K562 (cell line): ENCODE measurements at regions not wholly inside any gene's neighbourhood (a gene's known extent, or its start where the extent isn't known, plus 50 kb on each side); places are given as distances from the start of the nearest gene placed in this dataset.

Experiments
- ATAC-seq: fragments of 200-7000 bp; cut with Tn5 transposase; 3 replicates; pipeline ENCODE4 v1.9.1; 2020; ENCODE audit warnings: moderate library complexity
- BruUV-seq: library from RNA; stranded (reverse); fragments of 400-500 nt; replicated peaks from 2 replicates; lab custom pipeline; 2021; lab: Mats Ljungman, UMichigan
- CTCF ChIA-PET: fragments of 300-600 bp; formaldehyde crosslinking; extraction: SDS; loops from one replicate; lab custom pipeline; 2021; ENCODE audit warnings: low intra/inter-chr PET ratio; lab: Yijun Ruan, JAX
- POLR2A ChIA-PET: fragments of 300-600, 350-650 bp; sonication (Branson Sonifier 250); formaldehyde crosslinking; extraction: SDS; loops from one replicate; lab custom pipeline; 2021; ENCODE audit warnings: antibody characterized with exemption, inconsistent platforms; lab: Yijun Ruan, JAX
- DNase-seq, 4 experiments: peaks; one replicate each; pipeline versions ENCODE4 v3.0.0 to v3.0.0-alpha.2; 2011 to 2018; ENCODE audit warnings: low spot score in 3 of 4, mixed read lengths in 3 of 4; ENCODE audit errors: extremely low read depth in 1 of 4
- FAIRE-seq: peaks from 2 replicates; lab custom pipeline; 2011; peaks lifted over from hg19 to GRCh38; lab: Jason Lieb, UNC
- H2AFZ ChIP-seq: 2 replicates; pipeline ENCODE4 v1.6.0; 2011; ENCODE audit warnings: low read depth, low read length, control low read depth, inconsistent platforms
- H3K27ac ChIP-seq: fragments of 200-600 bp; 3 replicates; pipeline ENCODE4 v1.8.0; 2011; ENCODE audit warnings: low read depth, mild to moderate bottlenecking, control low read depth, inconsistent platforms, low read length, moderate library complexity, mixed read lengths; ENCODE audit errors: extremely low read depth
- H3K27me3 ChIP-seq, 2 experiments: fragments of 300-600 bp in 1 of 2; 2 replicates in 1 of 2; 3 replicates in 1 of 2; pipeline versions ENCODE4 v1.6.0 to v1.8.0; 2011; ENCODE audit warnings: inconsistent platforms in 2 of 2, low read length in 2 of 2, mild to moderate bottlenecking in 1 of 2, mixed read lengths in 1 of 2, moderate library complexity in 1 of 2; ENCODE audit not compliant: control insufficient read depth in 2 of 2, insufficient read depth in 2 of 2
- H3K36me3 ChIP-seq: fragments of 300-600 bp; 3 replicates; pipeline ENCODE4 v1.8.0; 2011; ENCODE audit warnings: mild to moderate bottlenecking, low read length, inconsistent platforms; ENCODE audit not compliant: control insufficient read depth, insufficient read depth
- H3K4me1 ChIP-seq, 2 experiments: fragments of 200-600 bp in 1 of 2; replicated peaks in 1 of 2; 2 replicates in 1 of 2; 3 replicates in 1 of 2; pipeline versions ENCODE4 v1.5.1 to v1.8.0; 2011; ENCODE audit warnings: inconsistent platforms in 2 of 2, low read length in 2 of 2, mild to moderate bottlenecking in 1 of 2, mixed read lengths in 1 of 2, moderate library complexity in 1 of 2; ENCODE audit not compliant: control insufficient read depth in 2 of 2, insufficient read depth in 2 of 2
- H3K4me2 ChIP-seq: 2 replicates; pipeline ENCODE4 v1.6.1; 2011; ENCODE audit warnings: low read length, control low read depth, inconsistent platforms, mixed read lengths; ENCODE audit not compliant: insufficient read depth
- H3K4me3 ChIP-seq: fragments of 200-600 bp; sonication (generic), shearing (Covaris generic); 2 replicates; pipeline ENCODE4 v1.5.1; 2016; ENCODE audit warnings: control low read depth, inconsistent platforms
- H3K79me2 ChIP-seq: fragments of 200-600 bp; 3 replicates; pipeline ENCODE4 v1.8.0; 2011; ENCODE audit warnings: low read length, inconsistent platforms; ENCODE audit not compliant: control insufficient read depth, insufficient read depth
- H3K9ac ChIP-seq, 2 experiments: 2 replicates each; pipeline versions ENCODE4 v1.6.0 to v1.6.1; 2011; ENCODE audit warnings: low read depth in 2 of 2, low read length in 2 of 2, control low read depth in 1 of 2, inconsistent platforms in 1 of 2, mild to moderate bottlenecking in 1 of 2, mixed read lengths in 1 of 2; ENCODE audit not compliant: insufficient read depth in 1 of 2
- H3K9me1 ChIP-seq: one replicate; pipeline ENCODE4 v1.6.0; 2011; ENCODE audit warnings: inconsistent platforms, mild to moderate bottlenecking, low read length, moderate library complexity; ENCODE audit not compliant: control insufficient read depth, insufficient read depth
- H3K9me3 ChIP-seq: replicated peaks from 2 replicates; pipeline ENCODE4 v1.5.1; 2011; ENCODE audit warnings: low read depth, low read length, inconsistent platforms; ENCODE audit not compliant: control insufficient read depth, insufficient read depth
- H4K20me1 ChIP-seq: replicated peaks from 2 replicates; pipeline ENCODE4 v1.6.1; 2011; ENCODE audit warnings: low read length, inconsistent platforms, mixed read lengths; ENCODE audit not compliant: control insufficient read depth, insufficient read depth
- NCOR1 ChIP-seq: fragments of 450-650 bp; IDR thresholded peaks from 2 replicates; pipeline ENCODE4 v1.6.1; 2016; ENCODE audit warnings: mild to moderate bottlenecking, moderate library complexity
- POLR3A ChIP-seq: IDR thresholded peaks from 2 replicates; pipeline ENCODE4 v1.6.1; 2011; ENCODE audit warnings: borderline replicate concordance, mild to moderate bottlenecking, moderate library complexity; ENCODE audit not compliant: insufficient read length, insufficient read depth; ENCODE audit errors: extremely low read depth
- ZNF121 ChIP-seq: sonication (generic); formaldehyde crosslinking; conservative IDR thresholded peaks from 2 replicates; pipeline ENCODE4 v1.8.0; 2022; ENCODE audit warnings: missing genetic modification reagents
- ZNF717 ChIP-seq: fragments of 250-450 bp; sonication (Bioruptor Pico); IDR thresholded peaks from 2 replicates; pipeline ENCODE4 v1.5.0; 2021
- WGBS: fragments of 100-300 bp; shearing (Covaris generic); methylation state at CpG from one replicate; pipeline ENCODE4 v1.1.6; 2016; ENCODE audit warnings: low coverage, mixed read lengths; ENCODE audit not compliant: insufficient coverage; ENCODE audit errors: missing lambda C conversion rate; 5-methylcytosine and 5-hydroxymethylcytosine counted together
- in situ Hi-C: fragments of 300-500 bp; cut with MboI; formaldehyde crosslinking; loops from 4 replicates; pipeline ENCODE4 v1.15.0; 2018; ENCODE audit warnings: inconsistent platforms, mixed read lengths
- intact Hi-C: fragments of 100-400 bp; cut with micrococcal nuclease; formaldehyde crosslinking; loops from 2 replicates; pipeline ENCODE4 v1.14.2; 2022
- TF ChIP-seq, protein P1 (sequence below): IDR thresholded peaks from 2 replicates; pipeline ENCODE4 v1.6.1; 2016; ENCODE audit warnings: missing genetic modification characterization, missing compliant biosample characterization

DNA sequence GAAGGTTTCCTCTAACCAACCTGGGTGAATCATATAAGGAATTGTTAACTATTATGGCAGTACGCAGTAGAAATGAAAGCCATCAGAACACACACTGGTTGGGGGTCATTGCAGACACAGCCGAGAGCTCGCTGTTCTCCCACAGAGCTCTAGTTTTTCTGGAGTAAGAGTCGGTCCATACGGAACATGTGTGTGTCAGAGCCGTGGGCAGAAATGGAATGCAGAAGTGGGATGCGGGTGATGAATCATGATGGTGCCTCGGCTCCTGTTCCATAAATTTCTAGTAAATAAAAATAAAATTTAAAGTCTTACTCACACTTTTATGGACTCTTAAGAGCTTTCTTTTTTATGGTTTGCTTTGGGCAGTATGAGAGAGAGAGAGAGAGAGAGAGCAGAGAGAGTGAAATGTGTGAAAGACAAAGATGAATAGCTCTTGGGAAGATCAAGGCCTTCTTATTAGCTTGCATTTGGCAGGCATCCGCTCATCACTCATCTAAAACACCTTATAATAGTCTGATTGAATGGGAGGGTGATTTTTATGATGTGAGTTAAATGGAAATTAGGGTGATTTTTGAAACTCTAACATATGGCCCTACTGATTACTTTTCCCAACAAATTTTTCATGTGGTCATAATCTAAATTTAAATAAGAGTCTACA, 98.8 kb upstream of the PFKP start:
- Histone ChIP-seq H3K27me3 (peaks cover 3 to 4% of the 10 kb centered on the region in 2 experiments; a peak in 2 of 5 replicates), H3K9me1 (no peaks in the 10 kb centered on the region), H3K4me3 (no peak overlapping the region), H4K20me1 (no peaks in the 10 kb centered on the region; the same call in 1 of the 2 replicates), H3K36me3 (no peaks in the 10 kb centered on the region), H3K9me3 (no peaks in the 10 kb centered on the region), H3K27ac (no peak overlapping the region; the same call in 2 of the 3 replicates), H2AFZ (no peak overlapping the region), H3K79me2 (no peaks in the 10 kb centered on the region), H3K9ac (no peak overlapping the region), H3K4me2 (no peak overlapping the region), H3K4me1 (no peaks in the 10 kb centered on the region)
- CTCF ChIA-PET: no interaction called here
- in situ Hi-C loops: no loop called here
- DNase-seq: no peak
- intact Hi-C loops: no loop called here
- ATAC-seq: no peak
- no TSS peak for BruUV-seq
- FAIRE-seq: no peak
- POLR2A ChIA-PET: no interaction called here
- TF ChIP-seq ZNF121 (CRISPR knock-in tag): no peak
- TF ChIP-seq ZNF717 (CRISPR knock-in tag): no peak
- WGBS: 2% methylated on average over 9 of the region's 9 CpGs

DNA sequence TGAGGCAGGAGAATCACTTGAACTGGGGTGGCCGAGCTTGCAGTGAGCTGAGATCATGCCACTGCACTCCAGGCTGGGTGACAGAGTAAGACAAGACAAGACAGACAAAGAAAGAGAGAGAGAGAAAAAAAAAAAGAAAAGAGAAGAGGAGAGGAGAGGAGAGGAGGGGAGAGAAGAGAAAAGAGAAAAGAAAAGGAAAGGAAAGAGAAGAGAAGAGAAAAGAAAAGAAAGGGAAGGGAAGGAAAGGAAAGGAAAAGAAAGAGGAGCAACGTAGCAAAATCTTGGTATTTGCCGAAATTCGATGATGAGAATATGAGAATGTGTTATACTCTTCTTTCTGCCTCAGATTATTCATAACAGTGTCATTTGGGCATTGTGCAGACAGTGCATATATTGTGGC, 101.2 kb upstream of the PFKP start:
- WGBS: 0% methylated on average over 4 of the region's 4 CpGs
- ATAC-seq (no peak), FAIRE-seq (no peak), DNase-seq (no peak)
- in situ Hi-C loops (no loop called here), intact Hi-C loops (no loop called here)
- TF ChIP-seq POLR3A (no peak), NCOR1 (no peak)
- TF ChIP-seq, protein P1, sequence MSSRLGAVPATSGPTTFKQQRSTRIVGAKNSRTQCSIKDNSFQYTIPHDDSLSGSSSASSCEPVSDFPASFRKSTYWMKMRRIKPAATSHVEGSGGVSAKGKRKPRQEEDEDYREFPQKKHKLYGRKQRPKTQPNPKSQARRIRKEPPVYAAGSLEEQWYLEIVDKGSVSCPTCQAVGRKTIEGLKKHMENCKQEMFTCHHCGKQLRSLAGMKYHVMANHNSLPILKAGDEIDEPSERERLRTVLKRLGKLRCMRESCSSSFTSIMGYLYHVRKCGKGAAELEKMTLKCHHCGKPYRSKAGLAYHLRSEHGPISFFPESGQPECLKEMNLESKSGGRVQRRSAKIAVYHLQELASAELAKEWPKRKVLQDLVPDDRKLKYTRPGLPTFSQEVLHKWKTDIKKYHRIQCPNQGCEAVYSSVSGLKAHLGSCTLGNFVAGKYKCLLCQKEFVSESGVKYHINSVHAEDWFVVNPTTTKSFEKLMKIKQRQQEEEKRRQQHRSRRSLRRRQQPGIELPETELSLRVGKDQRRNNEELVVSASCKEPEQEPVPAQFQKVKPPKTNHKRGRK: peak; percentile 13; the same call in 1 of the 2 replicates
- BruUV-seq: no TSS peak
- H4K20me1 ChIP-seq: no peaks in the 10 kb centered on the region
- no peaks in the 10 kb centered on the region for H3K4me1 ChIP-seq
- ChIA-PET POLR2A (no interaction called here), CTCF (no interaction called here)
- no peaks in the 10 kb centered on the region for H3K9me1 ChIP-seq
- H3K4me3 ChIP-seq: no peak overlapping the region
- no peak overlapping the region for H2AFZ ChIP-seq
- H3K79me2 ChIP-seq: no peaks in the 10 kb centered on the region
- peaks cover 0 to 4% of the 10 kb centered on the region in 2 experiments; a peak in 2 of 5 replicates for H3K27me3 ChIP-seq
- no peaks in the 10 kb centered on the region for H3K9me3 ChIP-seq
- H3K27ac ChIP-seq: no peak overlapping the region
- no peak overlapping the region for H3K9ac ChIP-seq
- no peaks in the 10 kb centered on the region for H3K36me3 ChIP-seq
- no peak overlapping the region for H3K4me2 ChIP-seq
